ENCODE measurements at regions not wholly inside any gene's neighbourhood (a gene's known extent, or its start where the extent isn't known, plus 50 kb on each side); places are given as distances from the start of the nearest gene placed in this dataset.
A peak's percentile ranks its signal among the peaks of the same experiment; 100 is the strongest.

- peak; percentile 90 for DNase-seq (ENCODE audit: low read depth)
- TF ChIP-seq CTCF (IDR thresholded peaks at IDR 0.05; ENCODE audit: insufficient read depth, low read depth, low read length, missing control alignments) = peak; percentile 92
- no peak overlapping the region for H3K4me3 ChIP-seq (ENCODE audit: low read length)
These were observed 336.9 kb upstream of the NPSR1 start for GRCh38 chr7:34320926-34321661.

GRCh38 chr7:34322841-34323240 lies 335.2 kb upstream of the NPSR1 start:
- DNase-seq (ENCODE audit: low read depth) = peak; percentile 76
- TF ChIP-seq CTCF (IDR thresholded peaks at IDR 0.05; ENCODE audit: insufficient read depth, low read depth, low read length, missing control alignments) = no peak

GRCh38 chr7:34327681-34328080 lies 330.3 kb upstream of the NPSR1 start:
- TF ChIP-seq CTCF (IDR thresholded peaks at IDR 0.05; ENCODE audit: insufficient read depth, low read depth, low read length, missing control alignments) = no peak
- no peak overlapping the region for H3K4me3 ChIP-seq (ENCODE audit: low read length)
- peak; percentile 23 for DNase-seq (ENCODE audit: low read depth)

More at GRCh38 chr7:34322841-34323240, 335.2 kb upstream of the NPSR1 start:
- H3K4me3 ChIP-seq (ENCODE audit: low read length) = no peak overlapping the region

- peak; percentile 21 for DNase-seq (ENCODE audit: low read depth)
- no peak for TF ChIP-seq CTCF (IDR thresholded peaks at IDR 0.05; ENCODE audit: insufficient read depth, low read depth, low read length, missing control alignments)
- H3K4me3 ChIP-seq (ENCODE audit: low read length) = no peak overlapping the region
These were observed 327.7 kb upstream of the NPSR1 start for GRCh38 chr7:34330308-34330707.

- DNase-seq (ENCODE audit: low read depth) = no peak
- no peak overlapping the region for H3K4me3 ChIP-seq (ENCODE audit: low read length)
- TF ChIP-seq CTCF (IDR thresholded peaks at IDR 0.05; ENCODE audit: insufficient read depth, low read depth, low read length, missing control alignments) = no peak
These were observed 326.9 kb upstream of the NPSR1 start for GRCh38 chr7:34331102-34331501.

- no peak overlapping the region for H3K4me3 ChIP-seq (ENCODE audit: low read length)
- TF ChIP-seq CTCF (IDR thresholded peaks at IDR 0.05; ENCODE audit: insufficient read depth, low read depth, low read length, missing control alignments) = no peak
- DNase-seq (ENCODE audit: low read depth) = no peak
These were observed 326.0 kb upstream of the NPSR1 start for GRCh38 chr7:34332006-34332405.

- no peak overlapping the region for H3K4me3 ChIP-seq (ENCODE audit: low read length)
- DNase-seq (ENCODE audit: low read depth) = no peak
- no peak for TF ChIP-seq CTCF (IDR thresholded peaks at IDR 0.05; ENCODE audit: insufficient read depth, low read depth, low read length, missing control alignments)
These were observed 324.8 kb upstream of the NPSR1 start for GRCh38 chr7:34333184-34333583.

Data from epithelial cell of esophagus (primary cell).